Fibroblast of mammary gland (primary cell): ENCODE measurements at regions not wholly inside any gene's neighbourhood (a gene's known extent, or its start where the extent isn't known, plus 50 kb on each side); places are given as distances from the start of the nearest gene placed in this dataset.

Source experiments
- DNase-seq: peaks from one replicate; pipeline ENCODE4 v3.0.0-alpha.2; 2010; ENCODE audit warnings: low read depth
- H3K4me3 ChIP-seq: 2 replicates; pipeline ENCODE4 v1.5.1; 2011; ENCODE audit warnings: low read depth, mild to moderate bottlenecking, low read length, moderate library complexity; ENCODE audit not compliant: control insufficient read depth
- CTCF ChIP-seq: conservative IDR thresholded peaks from 2 replicates; pipeline ENCODE4 v1.5.1; 2011; ENCODE audit warnings: low read depth, low read length, inconsistent platforms; ENCODE audit not compliant: control insufficient read depth, insufficient read depth

- H3K4me3 ChIP-seq, result no peak overlapping the region
- no peak for DNase-seq
- TF ChIP-seq CTCF, result no peak
Measured at GRCh38 chr2:105588581-105588980, 156.1 kb upstream of the NCK2 start.

- DNase-seq, result no peak
- TF ChIP-seq CTCF, result no peak
- no peak overlapping the region for H3K4me3 ChIP-seq
Measured at GRCh38 chr2:105587637-105588036, 157.1 kb upstream of the NCK2 start.

- no peak for DNase-seq
- no peak for TF ChIP-seq CTCF
- H3K4me3 ChIP-seq, result no peak overlapping the region
Measured at GRCh38 chr2:105584435-105585010, 160.2 kb upstream of the NCK2 start.

GRCh38 chr2:105582952-105583660 is 161.6 kb upstream of the NCK2 start:
- DNase-seq, result no peak
- H3K4me3 ChIP-seq, result no peak overlapping the region
- TF ChIP-seq CTCF, result no peak

GRCh38 chr2:105581555-105581944 is 163.2 kb upstream of the NCK2 start:
- no peak overlapping the region for H3K4me3 ChIP-seq
- no peak for TF ChIP-seq CTCF
- DNase-seq, result no peak

- H3K4me3 ChIP-seq, result no peak overlapping the region
- no peak for DNase-seq
- TF ChIP-seq CTCF, result no peak
Measured at GRCh38 chr2:105580870-105581554, 163.7 kb upstream of the NCK2 start.
